HCT116 (cell line): ENCODE measurements at regions not wholly inside any gene's neighbourhood (a gene's known extent, or its start where the extent isn't known, plus 50 kb on each side); places are given as distances from the start of the nearest gene placed in this dataset.

Source experiments
- ATAC-seq: fragments of 200-7000 bp; cut with Tn5 transposase; 2 replicates; pipeline ENCODE4 v1.9.1; 2020; ENCODE audit warnings: mild to moderate bottlenecking, moderate library complexity
- BruUV-seq: library from RNA; stranded (reverse); fragments of 400-500 nt; replicated peaks from 2 replicates; lab custom pipeline; 2021; lab: Mats Ljungman, UMichigan
- CTCF ChIA-PET: fragments of 300-600 bp; sonication (Branson Sonifier 250); formaldehyde crosslinking; loops from one replicate; lab custom pipeline; 2021; ENCODE audit warnings: antibody characterized with exemption; lab: Charles Lee
- POLR2A ChIA-PET: fragments of 300-600, 350-600 bp; sonication (Branson Sonifier 250); formaldehyde crosslinking; loops from one replicate; lab custom pipeline; 2021; ENCODE audit warnings: antibody characterized with exemption; lab: Charles Lee
- RAD21 ChIA-PET, 2 experiments: fragments of 300-600 bp; sonication (Branson Sonifier 250); formaldehyde crosslinking; loops; one replicate each; lab custom pipeline; 2023; ENCODE audit warnings: low total read pairs in 2 of 2; ENCODE audit not compliant: uncharacterized antibody in 2 of 2, unreplicated experiment in 2 of 2, low non-redundant PET in 1 of 2; lab: Charles Lee
- DNase-seq: peaks from one replicate; pipeline ENCODE4 v3.0.0-alpha.2; 2010; ENCODE audit warnings: low read depth, low spot score
- H2AFZ ChIP-seq: fragments of 200-600 bp; shearing (Covaris generic), sonication (generic); 2 replicates; pipeline ENCODE4 v1.6.1; 2017; ENCODE audit warnings: low read depth, mixed run types, mixed read lengths, antibody characterized with exemption, low read length; ENCODE audit not compliant: poor library complexity, severe bottlenecking
- H3K27ac ChIP-seq: 2 replicates; pipeline ENCODE4 v1.5.1; 2012; ENCODE audit warnings: low read depth, low read length
- H3K27me3 ChIP-seq: fragments of 200-600 bp; sonication (generic); 2 replicates; pipeline ENCODE4 v1.6.1; 2016; ENCODE audit warnings: mixed run types, low read length, mixed read lengths; ENCODE audit not compliant: insufficient read depth
- H3K36me3 ChIP-seq, 2 experiments: fragments of 200-500 bp in 1 of 2; fragments of 200-600 bp in 1 of 2; sonication (Bioruptor generic) in 1 of 2; sonication (generic) in 1 of 2; 2 replicates each; pipeline versions ENCODE4 v1.5.1 to v1.6.1; 2014 to 2016; ENCODE audit warnings: low read length in 2 of 2, inconsistent platforms in 1 of 2, mixed read lengths in 1 of 2, mixed run types in 1 of 2; ENCODE audit not compliant: insufficient read depth in 2 of 2, control insufficient read depth in 1 of 2
- H3K4me1 ChIP-seq, 2 experiments: fragments of 200-600 bp in 1 of 2; sonication (generic) in 1 of 2; 2 replicates each; pipeline versions ENCODE4 v1.5.1 to v1.6.1; 2012 to 2017; ENCODE audit warnings: low read length in 2 of 2, inconsistent platforms in 1 of 2, mild to moderate bottlenecking in 1 of 2, mixed read lengths in 1 of 2, mixed run types in 1 of 2, moderate library complexity in 1 of 2; ENCODE audit not compliant: insufficient read depth in 2 of 2, control insufficient read depth in 1 of 2
- H3K4me2 ChIP-seq: fragments of 200-600 bp; sonication (generic); 2 replicates; pipeline ENCODE4 v1.6.1; 2017; ENCODE audit warnings: mixed run types, low read length, mixed read lengths
- H3K4me3 ChIP-seq, 2 experiments: fragments of 200-600 bp in 1 of 2; sonication (generic) in 1 of 2; replicated peaks in 1 of 2; 2 replicates each; pipeline ENCODE4 v1.5.1; 2011 to 2016; ENCODE audit warnings: low read length in 2 of 2, control low read depth in 1 of 2, low read depth in 1 of 2, mild to moderate bottlenecking in 1 of 2, mixed read lengths in 1 of 2, mixed run types in 1 of 2
- H3K79me2 ChIP-seq: fragments of 200-600 bp; sonication (generic); 2 replicates; pipeline ENCODE4 v1.6.1; 2017; ENCODE audit warnings: mild to moderate bottlenecking, mixed run types, low read length, moderate library complexity, mixed read lengths; ENCODE audit not compliant: insufficient read depth
- H3K9ac ChIP-seq: fragments of 200-600 bp; sonication (generic); 2 replicates; pipeline ENCODE4 v1.6.1; 2016; ENCODE audit warnings: low read length, mixed read lengths
- H3K9me2 ChIP-seq: fragments of 200-600 bp; sonication (generic), shearing (Covaris generic); 2 replicates; pipeline ENCODE4 v1.6.1; 2017; ENCODE audit warnings: mixed run types, mild to moderate bottlenecking, moderate library complexity; ENCODE audit not compliant: insufficient read depth
- H3K9me3 ChIP-seq, 2 experiments: fragments of 200-500 bp in 1 of 2; fragments of 200-600 bp in 1 of 2; sonication (Bioruptor generic) in 1 of 2; sonication (generic) in 1 of 2; 2 replicates each; pipeline ENCODE4 v1.6.1; 2014 to 2017; ENCODE audit warnings: low read length in 2 of 2, mixed read lengths in 2 of 2, inconsistent platforms in 1 of 2, low read depth in 1 of 2, mild to moderate bottlenecking in 1 of 2, mixed run types in 1 of 2, moderate library complexity in 1 of 2; ENCODE audit not compliant: control insufficient read depth in 1 of 2, insufficient read depth in 1 of 2
- H4K20me1 ChIP-seq: fragments of 200-600 bp; sonication (generic), shearing (Covaris generic); 2 replicates; pipeline ENCODE4 v1.6.1; 2017; ENCODE audit warnings: mixed run types, mild to moderate bottlenecking, moderate library complexity; ENCODE audit not compliant: insufficient read depth
- ATF3 ChIP-seq: IDR thresholded peaks from 2 replicates; pipeline ENCODE4 v1.6.1; 2012
- CBX3 ChIP-seq: IDR thresholded peaks from 2 replicates; pipeline ENCODE4 v1.6.1; 2012; ENCODE audit warnings: low read depth
- ELF1 ChIP-seq: IDR thresholded peaks from 2 replicates; pipeline ENCODE4 v1.6.1; 2012; ENCODE audit warnings: low read depth, borderline replicate concordance
- EZH2phosphoT487 ChIP-seq: fragments of 200-600 bp; IDR thresholded peaks from 2 replicates; pipeline ENCODE4 v1.6.1; 2018; ENCODE audit warnings: antibody characterized with exemption, borderline replicate concordance
- POLR2A ChIP-seq: IDR thresholded peaks from 2 replicates; pipeline ENCODE4 v1.7.0; 2011; ENCODE audit warnings: borderline replicate concordance; ENCODE audit not compliant: insufficient read depth, insufficient read length; ENCODE audit errors: extremely low read depth
- POLR2AphosphoS5 ChIP-seq: IDR thresholded peaks from 2 replicates; pipeline ENCODE4 v1.6.1; 2011; ENCODE audit warnings: mild to moderate bottlenecking, low read depth, low read length, moderate library complexity
- RAD21 ChIP-seq: IDR thresholded peaks from 2 replicates; pipeline ENCODE4 v1.6.1; 2012; ENCODE audit warnings: low read depth, mild to moderate bottlenecking
- SP1 ChIP-seq: IDR thresholded peaks from 2 replicates; pipeline ENCODE4 v1.6.1; 2012; ENCODE audit warnings: low read depth
- TCF7L2 ChIP-seq: IDR thresholded peaks from 2 replicates; pipeline ENCODE4 v1.7.0; 2011; ENCODE audit warnings: borderline replicate concordance, inconsistent platforms; ENCODE audit not compliant: insufficient read depth, insufficient read length; ENCODE audit errors: extremely low read depth
- ZFX ChIP-seq: fragments of 450-650 bp; IDR thresholded peaks from 2 replicates; pipeline ENCODE4 v1.6.1; 2017
- ZNF274 ChIP-seq: fragments of 200-500 bp; sonication (Bioruptor generic); IDR thresholded peaks from 2 replicates; pipeline ENCODE4 v1.6.1; 2014; ENCODE audit warnings: mild to moderate bottlenecking, low read depth, low read length, inconsistent platforms
- intact Hi-C: fragments of 100-400 bp; cut with micrococcal nuclease; formaldehyde crosslinking; loops from 2 replicates; pipeline ENCODE4 v1.10.0; 2022

- no peak for TF ChIP-seq ZNF274
- no peak for TF ChIP-seq ZFX
- TF ChIP-seq, all 23 proteins: peak for 0
These were observed 170.2 kb downstream of the DDX1 start (continued) for GRCh38 chr2:15761910-15762309.

GRCh38 chr2:15762449-15762848 is 170.8 kb downstream of the DDX1 start:
- DNase-seq = no peak
- Histone ChIP-seq H2AFZ (no peak overlapping the region), H3K4me2 (no peak overlapping the region), H3K36me3 (no peaks in the 10 kb centered on the region), H3K4me1 (no peaks in the 10 kb centered on the region), H3K27me3 (peaks cover 18% of the 10 kb centered on the region; the same call in 1 of the 2 replicates), H3K9ac (no peak overlapping the region), H3K9me3 (no peaks in the 10 kb centered on the region), H3K9me2 (no peaks in the 10 kb centered on the region), H3K4me3 (no peak overlapping the region), H4K20me1 (no peaks in the 10 kb centered on the region), H3K79me2 (no peaks in the 10 kb centered on the region), H3K27ac (no peak overlapping the region)
- no TSS peak for BruUV-seq
- TF ChIP-seq TCF7L2 = no peak
- no peak for TF ChIP-seq POLR2AphosphoS5
- no peak for TF ChIP-seq RAD21
- no peak for TF ChIP-seq CBX3
- no peak for TF ChIP-seq POLR2A
- no peak for TF ChIP-seq SP1
- TF ChIP-seq ZFX = no peak
- no peak for TF ChIP-seq EZH2phosphoT487
- TF ChIP-seq ZNF274 = no peak
- TF ChIP-seq ELF1 = no peak
- no peak for TF ChIP-seq ATF3
- ChIA-PET RAD21 (no interaction called here), CTCF (no interaction called here), POLR2A (no interaction called here)
- intact Hi-C loops = no loop called here
- ATAC-seq = no peak
